GM18517 (cell line): ENCODE measurements at regions not wholly inside any gene's neighbourhood (a gene's known extent, or its start where the extent isn't known, plus 50 kb on each side); places are given as distances from the start of the nearest gene placed in this dataset.
"Not testable (repeated sequence)": the region's sequence is repeated elsewhere in the genome, so short reads cannot be mapped to it uniquely, and the experiment has no call there.

Experiments used
- ATAC-seq: cut with Tn5 transposase; IDR thresholded peaks from one replicate; pipeline ENCODE4 v1.9.1; 2021; ENCODE audit warnings: mild to moderate bottlenecking, moderate library complexity; ENCODE audit not compliant: unreplicated experiment

DNA sequence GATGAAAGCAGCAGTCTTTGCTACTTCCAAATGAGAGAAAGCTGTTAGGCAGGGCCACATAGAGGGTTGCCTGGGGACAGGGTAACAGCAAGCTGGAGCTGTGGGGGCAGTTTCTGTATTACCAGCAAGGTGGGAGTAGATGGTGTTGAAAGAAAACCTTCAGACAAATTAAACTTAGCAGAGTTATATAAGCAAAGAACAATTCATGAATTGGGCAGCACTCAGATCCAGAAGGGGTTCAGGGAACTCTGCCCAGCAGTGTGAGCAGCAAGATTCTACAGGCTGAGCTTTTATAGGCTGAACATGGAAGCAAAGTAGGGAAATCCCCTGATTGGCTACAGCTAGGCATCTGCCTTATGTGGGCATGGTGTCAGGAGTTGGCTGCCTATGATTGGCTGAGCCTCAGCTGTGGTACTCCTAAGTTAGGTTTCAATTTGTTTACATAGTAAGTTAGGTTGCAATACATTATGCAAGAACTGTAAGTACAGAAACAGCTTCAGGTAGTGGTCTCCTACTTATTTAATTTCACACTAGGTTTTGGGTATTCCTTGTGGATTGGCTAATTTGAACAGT lies 64.1 kb upstream of the TMPRSS2 start:
- no peak for ATAC-seq

DNA sequence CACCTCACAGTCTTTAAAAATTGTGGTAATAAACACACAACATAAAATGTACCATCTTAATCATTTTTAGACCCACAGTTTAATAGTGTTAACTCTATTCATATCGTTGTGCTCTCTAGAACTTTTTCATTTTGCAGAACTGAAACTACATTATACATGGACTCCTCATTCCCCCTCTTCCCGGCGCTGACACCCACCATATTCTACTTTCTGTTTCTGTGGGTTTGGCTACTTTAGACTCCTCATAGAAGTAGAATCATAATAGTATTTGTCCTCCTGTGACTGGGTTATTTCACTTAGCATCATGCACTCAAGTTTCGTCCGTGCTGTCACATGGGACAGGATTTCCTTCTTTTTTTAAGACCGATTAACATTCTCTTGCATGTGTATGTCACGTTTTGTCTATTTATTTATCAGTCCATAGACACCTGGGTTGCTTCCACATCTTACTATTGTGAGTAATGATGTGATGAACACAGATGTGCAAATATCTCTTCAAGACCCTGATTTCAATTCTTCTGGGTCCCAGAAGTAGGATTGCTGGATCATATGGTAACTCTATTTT lies 62.9 kb upstream of the TMPRSS2 start:
- peak; percentile 67 for ATAC-seq

DNA sequence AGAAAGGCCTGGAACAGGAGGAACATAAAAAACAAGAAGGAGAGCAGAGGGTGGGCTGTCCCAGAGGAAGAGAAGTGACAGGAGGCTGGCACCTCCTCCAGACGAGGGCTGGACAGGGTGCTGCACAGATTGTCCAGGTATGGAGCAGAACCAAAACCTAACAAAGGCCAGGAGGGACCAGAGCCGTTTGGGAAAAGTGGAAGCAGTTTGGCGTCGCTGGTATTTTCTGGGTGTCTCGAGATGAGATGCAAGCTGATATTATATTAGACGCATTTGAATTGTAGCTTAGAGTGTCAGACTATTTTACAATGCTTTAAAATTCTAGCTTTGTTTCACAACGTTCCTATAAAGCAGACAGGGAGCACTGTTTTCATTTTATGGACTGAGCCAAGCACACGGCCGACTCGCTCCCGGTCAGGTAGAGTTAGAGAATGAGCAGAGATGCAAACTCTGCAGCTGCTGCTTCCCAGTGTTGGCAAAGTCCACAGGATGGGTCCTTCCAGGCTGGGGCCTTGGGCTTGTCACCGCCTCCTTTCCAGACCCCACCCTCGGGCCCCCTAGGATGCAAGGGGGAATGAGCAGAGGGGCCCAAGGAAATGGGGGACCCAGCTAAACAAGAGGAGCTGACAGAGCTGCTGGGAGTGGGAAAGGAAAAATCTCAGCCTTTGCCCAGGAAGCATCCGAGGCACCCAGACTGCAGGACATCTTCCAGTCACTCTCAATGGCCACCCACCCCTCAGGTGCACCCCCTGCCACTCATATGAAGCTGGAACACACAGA lies 60.8 kb upstream of the TMPRSS2 start:
- no peak for ATAC-seq

DNA sequence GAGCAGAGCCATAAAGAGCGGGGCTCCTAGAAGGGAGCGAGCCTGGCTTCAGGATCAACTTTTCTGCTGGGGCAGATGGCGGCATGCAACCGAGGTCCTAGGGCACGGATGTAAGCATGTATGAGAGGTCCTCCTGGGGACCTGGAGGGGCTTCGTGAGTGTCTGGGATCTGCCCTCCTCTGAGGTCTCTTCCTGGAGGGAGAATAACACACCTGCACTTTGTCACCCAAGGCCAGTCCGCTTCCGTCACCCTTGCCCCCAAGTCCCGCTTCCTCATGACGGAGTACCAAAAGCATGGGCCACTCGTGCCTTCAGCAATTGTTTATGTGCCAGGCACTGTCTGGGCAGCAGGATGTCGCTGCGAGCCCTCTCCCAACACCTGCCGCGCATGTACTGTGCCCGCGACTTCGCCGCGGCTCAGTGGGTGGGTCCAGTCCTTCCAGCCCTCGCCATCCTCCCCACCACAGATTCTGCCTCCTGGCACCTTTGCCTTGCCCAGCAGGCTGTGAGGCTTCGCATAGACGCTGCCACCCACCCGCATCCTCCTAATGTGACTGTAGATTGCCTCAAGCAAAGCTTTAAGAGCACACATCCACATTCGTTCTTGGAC lies 60.0 kb upstream of the TMPRSS2 start:
- no peak for ATAC-seq

DNA sequence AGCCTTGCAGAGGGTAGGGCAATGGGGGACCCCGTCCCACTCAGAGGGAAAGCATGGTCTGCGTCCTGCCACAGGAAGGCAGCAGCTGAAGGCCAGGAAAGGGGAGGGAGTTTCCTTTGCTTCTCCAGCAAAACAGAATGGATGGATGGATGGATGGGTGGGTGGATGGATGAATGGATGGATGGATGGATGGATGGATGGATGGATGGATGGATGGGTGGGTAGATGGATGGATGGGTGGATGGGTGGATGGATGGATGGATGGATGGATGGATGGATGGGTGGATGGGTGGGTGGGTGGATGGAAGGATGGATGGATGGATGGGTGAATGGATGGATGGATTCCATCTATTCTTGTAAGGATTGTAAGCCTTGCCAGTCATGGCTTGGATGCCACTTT lies 59.3 kb upstream of the TMPRSS2 start:
- ATAC-seq = not testable (repeated sequence)

DNA sequence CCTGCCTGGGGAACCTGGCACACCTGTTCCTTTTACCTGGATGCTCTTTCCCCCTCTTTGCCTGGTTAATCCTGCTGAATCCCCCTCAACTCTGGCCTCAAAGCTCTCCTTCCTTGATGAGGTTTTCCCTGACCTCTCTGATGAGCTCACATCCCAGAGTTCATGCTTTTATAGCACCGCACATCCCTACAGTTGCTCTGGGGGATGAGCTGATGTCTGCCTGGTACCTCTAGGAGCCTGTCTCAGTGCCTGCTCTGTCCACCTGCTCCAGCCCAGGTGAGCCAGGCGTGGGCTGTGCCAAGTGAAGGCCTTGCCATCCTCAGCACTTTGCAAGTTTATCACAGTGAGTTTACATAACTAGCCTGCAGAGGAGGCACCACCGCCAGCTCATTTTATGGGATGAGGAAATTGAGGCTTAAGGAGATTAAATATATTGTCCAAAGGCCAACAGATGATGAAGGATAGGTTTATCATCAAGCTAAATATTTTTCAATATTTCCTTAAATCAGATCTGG lies 58.6 kb upstream of the TMPRSS2 start:
- no peak for ATAC-seq

DNA sequence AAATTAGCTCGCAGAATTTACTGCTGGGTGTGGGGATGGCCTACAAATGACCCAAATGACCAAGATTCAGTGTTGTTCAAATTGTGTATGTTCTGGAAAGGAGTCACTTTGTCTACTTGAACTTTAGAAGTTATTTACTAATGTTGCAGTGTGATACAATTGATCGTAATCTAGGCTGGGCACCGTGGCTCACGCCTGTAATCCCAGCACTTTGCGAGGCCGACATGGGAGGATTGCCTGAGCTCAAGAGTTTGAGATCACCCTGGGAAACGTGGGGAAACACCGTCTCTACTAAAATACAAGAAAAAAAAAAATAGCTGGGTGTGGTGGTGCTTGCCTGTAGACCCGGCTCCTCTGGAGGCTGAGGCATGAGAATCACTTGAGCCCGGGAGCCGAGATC lies 57.6 kb upstream of the TMPRSS2 start:
- no peak for ATAC-seq

DNA sequence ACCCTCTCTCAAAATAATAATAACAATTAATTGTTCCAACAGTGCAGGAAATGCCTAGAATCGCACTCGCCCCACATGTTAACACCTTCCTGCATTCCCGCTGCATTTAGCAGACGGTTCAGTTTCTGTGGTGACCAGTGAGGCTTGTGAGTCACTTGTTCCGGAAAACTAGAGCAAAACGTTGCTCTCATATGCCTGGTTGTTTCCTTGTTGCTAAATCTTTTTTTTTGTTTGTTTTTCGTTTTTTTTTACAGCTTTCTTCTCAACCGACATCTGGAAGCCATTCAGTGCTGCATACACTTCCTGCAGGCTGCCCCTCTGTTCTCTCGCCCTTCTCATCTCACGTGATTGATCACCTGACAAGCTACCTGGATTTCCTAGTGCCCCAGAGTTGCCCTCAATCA lies 56.9 kb upstream of the TMPRSS2 start:
- no peak for ATAC-seq

DNA sequence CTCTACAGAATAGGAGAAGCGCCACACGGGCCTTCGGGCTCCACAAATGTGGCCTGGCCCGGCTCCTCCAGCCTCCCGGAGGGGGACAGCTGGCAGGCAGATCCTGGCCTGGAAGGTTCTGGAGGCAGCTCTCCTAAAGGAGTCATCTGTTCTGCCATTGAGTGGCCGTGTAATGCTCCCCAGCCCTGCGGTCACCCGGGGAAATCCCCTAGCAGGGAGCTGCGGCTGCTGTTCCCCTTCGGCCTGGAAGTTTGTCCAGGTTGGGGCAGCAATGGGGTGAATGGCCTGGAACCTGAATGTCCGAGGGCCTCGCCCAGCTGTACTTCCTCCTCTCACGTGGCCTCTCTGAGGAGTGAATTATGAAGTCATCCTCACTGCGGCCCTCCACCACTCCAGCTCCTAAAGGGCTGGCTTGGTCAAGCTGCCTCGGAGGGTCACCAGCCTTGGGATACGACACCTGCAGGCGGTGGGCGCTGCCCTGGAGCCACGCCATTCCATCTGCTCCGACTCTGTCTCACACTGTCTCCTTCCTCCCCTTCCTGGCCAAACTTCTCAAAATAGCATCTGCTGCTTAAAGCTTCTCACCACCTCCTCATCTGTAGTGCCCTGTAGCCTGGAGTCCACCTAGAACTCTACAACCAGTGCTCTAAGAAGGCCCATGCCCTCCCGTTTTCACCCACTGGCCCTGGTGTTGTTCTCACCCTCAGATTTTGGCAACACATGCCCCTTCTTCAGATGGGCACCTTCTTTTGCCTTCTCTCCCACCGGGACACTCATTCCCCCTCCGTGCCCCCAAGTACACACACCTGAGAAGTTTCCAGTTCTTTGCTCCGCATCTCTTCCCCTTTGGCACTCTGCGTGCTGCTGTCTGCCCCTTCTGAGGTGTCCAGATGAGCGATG lies 54.4 kb upstream of the TMPRSS2 start:
- no peak for ATAC-seq

DNA sequence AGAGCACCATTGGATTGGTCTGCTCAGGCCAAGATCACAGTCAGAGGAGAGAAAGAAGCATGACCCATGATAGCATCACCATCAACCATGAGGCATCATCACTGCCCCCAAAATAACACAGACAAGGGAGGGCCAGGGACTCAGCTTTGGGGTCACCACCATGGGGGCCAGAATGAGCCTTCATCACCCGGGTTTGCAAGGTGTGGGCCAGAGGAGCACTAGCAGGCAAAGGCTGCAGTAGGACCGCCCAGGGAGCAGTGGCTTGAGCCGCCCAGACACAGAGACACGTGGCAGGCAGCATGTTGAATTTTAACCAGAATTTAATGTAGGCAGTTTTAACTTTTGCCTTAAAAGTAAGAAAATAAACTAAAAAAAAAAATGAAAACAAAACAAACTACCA lies 53.7 kb upstream of the TMPRSS2 start:
- ATAC-seq = no peak

DNA sequence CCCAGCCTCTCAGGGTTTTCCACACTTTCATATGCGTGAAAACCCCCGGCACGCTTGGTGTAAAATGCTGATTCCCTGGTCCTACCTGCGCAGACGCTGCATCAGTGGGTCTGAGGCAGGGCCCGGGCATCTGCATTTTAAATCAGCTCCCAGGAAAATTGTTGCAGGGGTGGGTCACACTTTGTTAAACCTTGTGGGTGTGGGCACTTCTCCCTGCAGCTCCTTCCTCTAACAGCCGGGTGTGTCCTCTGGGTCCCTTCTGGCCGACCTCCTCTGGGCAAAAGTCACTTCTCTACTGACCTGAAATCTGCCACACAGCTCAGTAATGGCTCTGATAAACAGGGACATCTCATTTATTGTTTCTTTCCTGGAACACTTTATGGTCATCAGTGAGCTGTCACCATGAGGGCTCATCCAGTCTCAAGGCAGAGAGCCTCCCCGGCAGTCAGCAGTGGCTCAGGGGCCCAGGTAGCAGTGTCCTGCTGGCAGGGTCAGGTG lies 52.8 kb upstream of the TMPRSS2 start:
- no peak for ATAC-seq

DNA sequence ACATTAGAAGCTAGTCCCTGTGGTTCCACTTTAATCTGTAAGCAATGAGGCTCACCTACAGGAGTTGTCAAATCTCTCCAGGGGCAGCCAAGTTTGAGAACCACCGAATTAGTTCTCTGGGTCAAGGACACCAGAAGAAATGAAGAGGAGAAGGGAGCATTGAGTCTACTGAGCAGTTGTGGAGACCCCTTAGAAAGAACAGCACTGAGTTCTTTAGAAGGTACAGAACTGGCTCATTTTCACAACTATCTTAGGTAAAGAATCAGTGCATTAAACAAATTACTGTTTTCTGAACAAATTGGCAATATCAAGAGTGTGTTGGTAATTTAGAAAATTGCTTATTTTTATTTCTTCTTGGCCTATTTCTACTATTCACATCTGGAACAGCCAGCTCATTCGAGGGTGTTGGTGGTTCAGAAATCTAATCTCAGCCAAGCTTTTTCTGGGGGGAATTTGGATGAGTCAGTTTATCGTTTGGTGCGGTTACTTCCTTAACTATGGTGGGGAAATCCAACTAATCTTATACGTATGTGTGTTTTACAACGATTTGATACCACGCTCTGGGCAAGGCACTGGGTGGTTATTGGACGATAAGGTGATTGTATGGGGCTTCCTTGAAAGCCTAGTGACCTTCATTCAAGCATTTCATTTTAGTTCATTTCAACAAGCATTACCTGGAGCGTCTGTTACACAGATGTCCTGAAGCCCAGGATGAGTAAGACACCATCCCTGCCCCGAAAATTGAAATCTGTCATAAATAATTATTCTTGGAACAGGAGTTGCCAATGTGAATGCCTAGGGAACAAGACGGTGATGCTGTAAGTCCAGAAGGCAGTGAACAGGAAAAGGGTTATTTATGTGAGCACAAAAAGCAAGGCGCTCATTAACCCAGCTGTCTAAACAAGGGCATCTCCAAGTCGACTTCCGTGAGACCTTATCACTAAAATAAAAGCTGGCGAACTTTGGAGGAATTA lies 52.0 kb upstream of the TMPRSS2 start:
- ATAC-seq = no peak

DNA sequence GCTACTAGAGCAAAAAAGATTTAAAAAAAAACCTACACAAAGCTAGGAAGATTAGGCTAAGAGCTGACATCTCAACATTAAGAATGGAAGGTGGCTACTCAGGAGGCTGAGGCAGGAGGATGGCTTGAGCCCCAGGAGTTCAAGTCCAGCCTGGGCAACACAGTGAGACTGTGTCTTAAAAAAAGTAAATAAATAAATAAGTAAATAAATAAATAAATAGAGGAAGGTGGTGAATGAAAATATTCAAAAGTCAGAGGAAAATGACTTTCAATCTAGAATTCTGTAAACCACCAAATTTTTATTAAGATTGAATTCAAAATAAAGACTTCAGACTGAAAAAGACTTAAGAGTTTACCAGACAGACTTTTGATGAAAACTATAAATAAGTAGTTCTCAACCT lies 50.9 kb upstream of the TMPRSS2 start:
- no peak for ATAC-seq

DNA sequence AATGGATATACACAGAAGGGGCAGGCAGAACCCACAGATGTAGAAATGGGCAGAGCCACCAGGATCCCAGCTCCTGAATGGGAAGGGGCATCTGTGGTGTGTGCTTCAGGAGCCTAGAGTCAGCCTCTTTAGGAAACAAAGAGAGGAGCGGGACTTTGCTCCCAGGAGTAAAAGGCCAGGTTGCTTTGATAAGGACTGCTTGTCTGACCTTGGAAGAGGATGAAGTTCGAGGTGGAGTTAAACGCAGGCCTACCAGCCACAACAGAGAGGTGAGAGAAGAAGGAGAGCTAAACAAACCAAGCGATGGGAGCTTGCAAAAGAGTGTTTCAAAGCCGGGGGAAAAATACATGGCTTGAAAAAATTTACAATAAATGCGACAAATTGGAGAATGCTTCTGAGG lies 49.9 kb upstream of the TMPRSS2 start:
- no peak for ATAC-seq
